RWPE2 (cell line): ENCODE measurements at regions not wholly inside any gene's neighbourhood (a gene's known extent, or its start where the extent isn't known, plus 50 kb on each side); places are given as distances from the start of the nearest gene placed in this dataset.

Source experiments
- ATAC-seq: fragments of 200-7000 bp; cut with Tn5 transposase; 3 replicates; pipeline ENCODE4 v1.9.1; 2021; ENCODE audit warnings: low read depth
- DNase-seq: peaks from one replicate; pipeline ENCODE4 v3.0.0-alpha.2; 2020; ENCODE audit warnings: low spot score
- H3K27ac ChIP-seq: fragments of 450-650 bp; 2 replicates; pipeline ENCODE4 v1.5.1; 2017; ENCODE audit warnings: mild to moderate bottlenecking; ENCODE audit not compliant: poor library complexity, severe bottlenecking
- H3K27me3 ChIP-seq: fragments of 250-450 bp; sonication (Bioruptor Pico); 2 replicates; pipeline ENCODE4 v1.5.1; 2021; ENCODE audit warnings: mild to moderate bottlenecking, moderate library complexity; ENCODE audit not compliant: insufficient read depth, poor library complexity, severe bottlenecking
- H3K36me3 ChIP-seq: fragments of 250-450 bp; sonication (Bioruptor Pico); 2 replicates; pipeline ENCODE4 v1.5.1; 2020; ENCODE audit warnings: low read depth, mild to moderate bottlenecking, moderate library complexity
- H3K4me1 ChIP-seq: fragments of 250-450 bp; sonication (Bioruptor Pico); 2 replicates; pipeline ENCODE4 v1.5.1; 2021; ENCODE audit warnings: mild to moderate bottlenecking, moderate library complexity; ENCODE audit not compliant: insufficient read depth, poor library complexity, severe bottlenecking
- H3K4me3 ChIP-seq: fragments of 250-450 bp; sonication (Bioruptor Pico); 2 replicates; pipeline ENCODE4 v1.5.1; 2021; ENCODE audit warnings: mild to moderate bottlenecking, moderate library complexity; ENCODE audit not compliant: severe bottlenecking
- H3K9me3 ChIP-seq: fragments of 250-450 bp; sonication (Bioruptor Pico); 2 replicates; pipeline ENCODE4 v1.5.1; 2021; ENCODE audit warnings: mild to moderate bottlenecking, moderate library complexity; ENCODE audit not compliant: severe bottlenecking
- TF ChIP-seq, protein P1 (sequence below): fragments of 450-650 bp; IDR thresholded peaks from one replicate; pipeline ENCODE4 v1.5.1; 2017; ENCODE audit warnings: mild to moderate bottlenecking, moderate library complexity; ENCODE audit not compliant: poor library complexity, severe bottlenecking

DNA sequence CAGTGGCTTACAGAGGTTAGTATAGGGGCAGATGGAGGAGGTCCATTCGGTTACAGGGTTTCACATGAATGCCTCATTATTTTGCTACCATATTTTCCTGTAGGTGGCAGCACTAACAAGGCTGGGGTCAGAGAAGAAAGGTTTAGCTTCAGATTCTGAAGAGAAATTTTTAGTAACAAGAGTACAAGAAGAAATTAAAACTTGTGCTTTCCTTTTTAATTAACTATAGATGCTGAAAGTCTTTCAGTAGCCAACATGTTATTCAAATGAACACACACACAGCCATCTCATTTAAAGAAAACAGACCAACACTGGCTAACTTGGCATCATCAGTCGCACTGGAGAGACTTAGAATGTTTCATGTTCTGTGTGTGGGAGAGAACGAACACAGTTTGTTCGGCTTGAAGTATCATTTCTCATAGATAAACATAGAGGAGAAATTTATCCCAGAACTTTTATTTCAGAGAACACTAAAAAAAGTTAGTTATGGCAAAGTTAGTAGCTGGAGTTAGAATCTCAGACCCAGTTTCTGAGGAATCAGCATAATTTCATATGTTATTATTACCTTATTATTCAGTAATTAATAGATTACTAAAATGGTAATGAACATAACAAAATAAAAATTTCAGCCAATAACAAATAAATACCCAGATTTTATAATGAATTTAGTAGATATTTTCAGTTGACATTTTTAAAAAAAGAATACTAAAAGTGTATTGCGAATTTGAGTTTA, 314.0 kb upstream of the RSPO3 start:
- Histone ChIP-seq H3K36me3 (no peaks in the 10 kb centered on the region), H3K4me1 (no peaks in the 10 kb centered on the region), H3K9me3 (no peaks in the 10 kb centered on the region), H3K27me3 (no peaks in the 10 kb centered on the region), H3K27ac (no peak overlapping the region), H3K4me3 (no peak overlapping the region)
- TF ChIP-seq, protein P1, sequence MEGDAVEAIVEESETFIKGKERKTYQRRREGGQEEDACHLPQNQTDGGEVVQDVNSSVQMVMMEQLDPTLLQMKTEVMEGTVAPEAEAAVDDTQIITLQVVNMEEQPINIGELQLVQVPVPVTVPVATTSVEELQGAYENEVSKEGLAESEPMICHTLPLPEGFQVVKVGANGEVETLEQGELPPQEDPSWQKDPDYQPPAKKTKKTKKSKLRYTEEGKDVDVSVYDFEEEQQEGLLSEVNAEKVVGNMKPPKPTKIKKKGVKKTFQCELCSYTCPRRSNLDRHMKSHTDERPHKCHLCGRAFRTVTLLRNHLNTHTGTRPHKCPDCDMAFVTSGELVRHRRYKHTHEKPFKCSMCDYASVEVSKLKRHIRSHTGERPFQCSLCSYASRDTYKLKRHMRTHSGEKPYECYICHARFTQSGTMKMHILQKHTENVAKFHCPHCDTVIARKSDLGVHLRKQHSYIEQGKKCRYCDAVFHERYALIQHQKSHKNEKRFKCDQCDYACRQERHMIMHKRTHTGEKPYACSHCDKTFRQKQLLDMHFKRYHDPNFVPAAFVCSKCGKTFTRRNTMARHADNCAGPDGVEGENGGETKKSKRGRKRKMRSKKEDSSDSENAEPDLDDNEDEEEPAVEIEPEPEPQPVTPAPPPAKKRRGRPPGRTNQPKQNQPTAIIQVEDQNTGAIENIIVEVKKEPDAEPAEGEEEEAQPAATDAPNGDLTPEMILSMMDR: peak; percentile 86
- peak; percentile 71; the same call in 2 of the 3 replicates for ATAC-seq
- DNase-seq: no peak

DNA sequence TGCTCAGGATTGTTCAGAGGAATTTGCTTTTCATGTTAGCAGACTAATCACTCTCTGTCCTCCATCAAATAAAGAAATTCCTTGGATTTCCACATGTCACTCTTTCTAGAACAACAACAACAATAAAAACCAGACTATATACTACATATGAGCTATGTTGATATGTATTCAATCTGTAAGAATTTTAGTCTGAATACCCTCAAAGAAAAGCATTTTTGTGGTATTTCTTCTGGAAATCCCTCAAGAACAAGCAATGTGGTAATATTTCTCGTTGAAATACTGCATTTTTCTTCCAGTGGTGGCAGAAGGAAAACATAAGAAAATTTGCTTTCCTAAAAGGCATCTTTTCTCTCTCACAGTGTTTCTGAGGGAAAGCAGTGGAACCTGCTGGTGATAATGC, 312.6 kb upstream of the RSPO3 start:
- DNase-seq (no peak), ATAC-seq (no peak)
- Histone ChIP-seq H3K36me3 (no peaks in the 10 kb centered on the region), H3K4me3 (no peak overlapping the region), H3K27me3 (no peaks in the 10 kb centered on the region), H3K4me1 (no peaks in the 10 kb centered on the region), H3K27ac (no peak overlapping the region), H3K9me3 (no peaks in the 10 kb centered on the region)
- TF ChIP-seq, protein P1: no peak

DNA sequence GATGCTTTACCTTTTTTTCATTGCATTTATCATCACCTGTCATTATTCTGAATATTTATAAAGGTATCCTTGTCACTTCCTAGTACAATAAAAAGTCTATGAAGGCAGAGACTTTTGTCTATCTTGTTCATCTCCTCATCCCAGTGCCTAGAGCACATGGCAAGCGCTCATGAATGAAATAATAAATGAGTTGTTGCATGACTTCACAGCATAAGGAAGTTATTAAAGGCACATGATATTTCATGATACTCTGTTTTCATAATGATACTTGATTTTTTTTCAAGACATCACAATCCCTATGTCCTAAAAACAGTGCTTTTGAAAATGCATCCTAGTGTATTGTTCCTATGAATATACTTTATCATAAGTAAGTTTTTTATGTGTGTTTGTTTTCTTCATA, 310.6 kb upstream of the RSPO3 start:
- Histone ChIP-seq H3K9me3 (no peaks in the 10 kb centered on the region), H3K4me3 (no peak overlapping the region), H3K27me3 (no peaks in the 10 kb centered on the region), H3K4me1 (no peaks in the 10 kb centered on the region), H3K36me3 (no peaks in the 10 kb centered on the region), H3K27ac (no peak overlapping the region)
- DNase-seq: no peak
- TF ChIP-seq, protein P1: no peak
- ATAC-seq: no peak

DNA sequence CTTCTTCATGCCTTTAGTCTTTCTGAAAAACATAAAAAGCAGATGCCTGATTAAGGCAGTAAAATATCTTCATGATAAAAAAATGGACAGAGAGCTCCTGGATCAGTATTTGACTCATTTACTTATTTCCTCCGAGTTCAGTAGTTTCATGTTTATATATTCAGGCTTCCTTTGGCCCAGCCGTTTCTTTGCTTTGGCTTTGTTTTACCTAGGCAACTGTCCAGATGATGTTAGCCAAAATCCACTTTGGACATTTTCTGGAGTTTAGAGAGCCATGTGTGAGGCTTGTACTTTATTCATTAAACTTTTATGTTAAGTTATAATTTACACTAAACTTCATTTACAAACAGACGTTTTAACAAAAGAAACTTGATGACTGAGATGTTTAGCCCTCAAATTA, 307.1 kb upstream of the RSPO3 start:
- Histone ChIP-seq H3K36me3 (no peaks in the 10 kb centered on the region), H3K27me3 (no peaks in the 10 kb centered on the region), H3K4me1 (no peaks in the 10 kb centered on the region), H3K27ac (no peak overlapping the region), H3K4me3 (no peak overlapping the region), H3K9me3 (no peaks in the 10 kb centered on the region)
- TF ChIP-seq, protein P1: no peak
- DNase-seq (no peak), ATAC-seq (no peak)

DNA sequence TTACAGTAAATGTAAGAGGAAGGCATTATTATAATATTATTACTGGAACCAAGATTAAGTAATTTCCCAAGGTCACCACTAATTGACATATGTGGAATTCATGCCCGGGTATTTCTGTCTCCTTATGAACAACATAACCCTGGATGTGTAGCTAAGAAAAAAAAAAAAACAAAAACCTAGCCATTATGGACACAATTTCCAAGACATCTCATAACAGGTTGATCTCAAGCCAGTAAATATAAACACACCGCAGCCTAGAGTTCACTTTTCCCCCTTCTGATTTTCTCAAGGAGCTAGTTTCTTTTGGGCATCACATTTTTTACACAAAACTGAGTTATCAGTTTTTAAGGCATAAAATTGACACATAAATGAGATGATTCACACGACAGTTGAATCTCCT, 306.5 kb upstream of the RSPO3 start:
- Histone ChIP-seq H3K36me3 (no peaks in the 10 kb centered on the region), H3K27me3 (no peaks in the 10 kb centered on the region), H3K4me3 (no peak overlapping the region), H3K9me3 (no peaks in the 10 kb centered on the region), H3K4me1 (no peaks in the 10 kb centered on the region), H3K27ac (no peak overlapping the region)
- TF ChIP-seq, protein P1: no peak
- ATAC-seq (no peak), DNase-seq (no peak)
